Stimulated activated effector memory CD8-positive, alpha-beta T cell treated with anti-CD3 and anti-CD28 coated beads, Interleukin-12 subunit alpha, Interleukin-12 subunit beta, amount 100 ng/mL, for 72 hours (primary cell): ENCODE measurements at regions not wholly inside any gene's neighbourhood (a gene's known extent, or its start where the extent isn't known, plus 50 kb on each side); places are given as distances from the start of the nearest gene placed in this dataset.

Experiments used
- ATAC-seq: fragments of 150-1000 bp; cut with Tn5 transposase; 2 replicates; pipeline ENCODE4 v1.10.0; 2021
- DNase-seq, 2 donors: peaks; one replicate each; pipeline ENCODE4 v3.0.0; 2021 to 2022; ENCODE audit warnings: low spot score in 2 of 2
- H3K27ac Mint-ChIP-seq: one replicate; pipeline ENCODE4 v1.8.0; 2022; ENCODE audit warnings: mild to moderate bottlenecking, mixed read lengths
- H3K36me3 Mint-ChIP-seq: one replicate; pipeline ENCODE4 v1.8.0; 2022; ENCODE audit warnings: mild to moderate bottlenecking, mixed read lengths
- H3K4me1 Mint-ChIP-seq: one replicate; pipeline ENCODE4 v1.8.0; 2022; ENCODE audit warnings: mixed read lengths
- H3K4me3 Mint-ChIP-seq: one replicate; pipeline ENCODE4 v1.8.0; 2022; ENCODE audit warnings: mild to moderate bottlenecking, mixed read lengths
- H3K9me3 Mint-ChIP-seq: one replicate; pipeline ENCODE4 v1.8.0; 2022; ENCODE audit warnings: mixed read lengths

DNA sequence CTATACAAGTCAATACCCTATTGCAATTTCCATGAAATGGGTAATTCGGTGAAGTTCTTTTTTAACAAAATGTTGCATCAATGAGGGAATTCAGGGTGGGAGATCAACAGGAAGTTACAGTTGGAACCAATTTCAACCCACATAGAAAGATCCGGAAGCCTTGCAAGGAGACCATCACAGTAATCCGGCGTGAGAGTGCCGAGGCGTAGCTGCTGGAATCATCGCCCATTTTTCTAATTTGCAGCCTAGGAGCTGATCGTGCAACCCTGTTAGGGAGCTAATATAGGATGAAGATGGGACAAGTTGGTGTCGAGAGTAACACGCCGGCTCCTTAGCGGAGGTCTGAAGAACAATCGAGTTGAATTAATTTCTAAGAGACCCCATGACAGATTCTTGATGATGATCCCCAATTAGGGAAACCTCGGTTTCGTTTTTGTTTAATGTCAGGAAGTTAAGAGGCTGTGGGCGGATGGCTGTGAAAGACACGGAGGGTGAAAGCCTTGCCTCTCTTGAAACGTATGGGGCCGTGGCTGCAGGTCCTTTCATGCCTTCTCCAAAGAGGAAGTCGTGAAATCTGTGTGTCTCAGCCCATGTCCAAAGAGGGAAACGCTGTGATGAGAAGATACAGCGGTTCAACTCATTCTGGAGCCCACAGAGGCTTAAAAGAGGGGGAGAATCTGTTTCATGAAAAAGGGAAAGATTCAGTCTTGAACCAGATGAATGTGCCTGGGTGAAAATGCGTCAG is 51.2 kb upstream of the CARD11 start:
- Mint-ChIP-seq H3K36me3 (no peaks in the 10 kb centered on the region), H3K4me3 (peak overlapping the region; percentile 65), H3K9me3 (no peaks in the 10 kb centered on the region), H3K4me1 (peaks cover 59% of the 10 kb centered on the region), H3K27ac (peak overlapping the region; percentile 97)
- peak in 1 of 2 donors; percentile 71 for DNase-seq
- peak; percentile 64 for ATAC-seq

- ATAC-seq (no peak), DNase-seq (no peak)
- H3K4me3 Mint-ChIP-seq, result no peak overlapping the region
- no peaks in the 10 kb centered on the region for H3K36me3 Mint-ChIP-seq
- no peak overlapping the region for H3K27ac Mint-ChIP-seq
- no peaks in the 10 kb centered on the region for H3K9me3 Mint-ChIP-seq
- peaks cover 37% of the 10 kb centered on the region for H3K4me1 Mint-ChIP-seq
Observed at GRCh38 chr7:3097734-3098133, 54.1 kb upstream of the CARD11 start.

DNA sequence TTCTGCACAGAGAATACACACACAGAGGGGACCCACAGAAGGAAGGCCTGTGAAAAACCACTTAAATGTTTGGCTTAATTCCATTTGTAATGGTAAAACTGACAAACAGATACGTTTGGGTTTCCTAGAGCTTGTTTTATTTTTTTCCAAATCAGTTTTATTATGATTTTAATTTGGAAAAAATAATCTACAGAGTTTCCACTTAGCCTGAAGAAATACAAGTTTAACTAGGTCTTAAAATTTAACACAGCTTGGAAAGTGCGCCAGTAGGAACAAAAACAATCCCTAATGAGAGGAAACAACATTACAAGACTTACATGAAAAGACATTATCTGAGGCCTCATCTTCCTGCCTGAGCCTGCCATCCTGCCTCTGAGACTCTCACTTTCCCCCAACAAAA is 58.5 kb upstream of the CARD11 start:
- ATAC-seq (no peak), DNase-seq (no peak)
- Mint-ChIP-seq H3K9me3 (no peaks in the 10 kb centered on the region), H3K4me1 (peaks cover 48% of the 10 kb centered on the region), H3K27ac (no peak overlapping the region), H3K36me3 (no peaks in the 10 kb centered on the region), H3K4me3 (no peak overlapping the region)

DNA sequence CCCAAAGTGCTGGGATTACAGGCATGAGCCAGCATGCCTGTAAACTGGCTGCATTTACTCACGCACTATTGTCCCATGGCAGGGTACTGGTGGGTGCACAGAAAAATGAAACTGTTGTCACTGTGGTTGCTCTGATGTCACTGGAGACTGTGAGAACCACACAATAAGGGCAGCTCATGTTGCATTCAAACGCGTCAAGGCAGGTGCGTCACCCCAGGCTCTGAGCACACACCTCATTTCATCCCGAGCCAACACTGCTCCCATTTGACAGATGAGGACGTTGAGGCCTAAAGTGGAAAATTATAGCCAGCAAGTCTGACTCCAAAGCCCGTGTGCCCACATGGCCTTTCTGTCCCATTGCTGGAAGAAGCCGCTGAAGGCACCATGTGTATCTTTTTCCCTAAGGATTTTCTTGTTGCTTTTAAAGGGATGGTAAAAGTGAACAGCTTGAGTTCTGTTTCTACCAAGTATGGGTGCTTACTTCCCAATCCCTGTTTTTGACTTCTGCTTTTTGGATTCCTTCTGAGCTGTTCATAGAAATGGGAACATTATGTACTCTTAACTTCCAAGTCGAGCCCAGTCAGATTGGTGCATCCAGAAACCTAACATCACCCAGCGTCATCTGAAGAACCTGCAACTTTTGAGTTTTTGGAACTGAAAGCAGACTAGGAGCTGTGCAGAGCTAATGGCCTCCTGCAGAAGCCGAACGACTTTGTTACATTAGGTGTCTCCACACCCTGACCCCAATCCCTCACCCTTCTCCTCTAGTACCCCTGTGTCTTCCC is 60.1 kb upstream of the CARD11 start:
- Mint-ChIP-seq H3K36me3 (no peaks in the 10 kb centered on the region), H3K27ac (peak overlapping the region; percentile 93), H3K9me3 (no peaks in the 10 kb centered on the region), H3K4me1 (peaks cover 64% of the 10 kb centered on the region), H3K4me3 (no peak overlapping the region)
- DNase-seq (no peak), ATAC-seq (peak; percentile 46)

DNA sequence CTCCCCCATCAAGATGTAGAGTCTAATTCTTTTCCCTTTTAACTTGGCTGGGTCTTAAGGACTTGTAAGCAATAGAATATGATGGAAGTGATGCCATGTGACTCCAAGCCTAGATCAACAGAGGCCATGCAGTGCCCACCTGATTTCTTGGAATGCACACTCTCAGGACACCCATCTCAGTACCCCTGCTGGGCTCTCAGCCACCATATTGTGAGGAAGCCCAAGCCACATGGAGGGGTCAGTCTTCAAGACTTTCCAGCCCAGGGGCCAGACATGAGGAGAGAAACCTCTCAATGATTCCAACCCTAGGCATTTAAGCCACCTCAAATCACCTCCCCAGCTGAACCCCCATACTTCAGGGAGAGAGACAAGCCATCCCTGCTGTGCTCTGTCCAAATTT is 62.2 kb upstream of the CARD11 start:
- DNase-seq (no peak), ATAC-seq (no peak)
- H3K9me3 Mint-ChIP-seq, result no peaks in the 10 kb centered on the region
- no peaks in the 10 kb centered on the region for H3K36me3 Mint-ChIP-seq
- peak overlapping the region; percentile 57 for H3K4me3 Mint-ChIP-seq
- H3K27ac Mint-ChIP-seq, result peak overlapping the region; percentile 93
- peaks cover 70% of the 10 kb centered on the region for H3K4me1 Mint-ChIP-seq

DNA sequence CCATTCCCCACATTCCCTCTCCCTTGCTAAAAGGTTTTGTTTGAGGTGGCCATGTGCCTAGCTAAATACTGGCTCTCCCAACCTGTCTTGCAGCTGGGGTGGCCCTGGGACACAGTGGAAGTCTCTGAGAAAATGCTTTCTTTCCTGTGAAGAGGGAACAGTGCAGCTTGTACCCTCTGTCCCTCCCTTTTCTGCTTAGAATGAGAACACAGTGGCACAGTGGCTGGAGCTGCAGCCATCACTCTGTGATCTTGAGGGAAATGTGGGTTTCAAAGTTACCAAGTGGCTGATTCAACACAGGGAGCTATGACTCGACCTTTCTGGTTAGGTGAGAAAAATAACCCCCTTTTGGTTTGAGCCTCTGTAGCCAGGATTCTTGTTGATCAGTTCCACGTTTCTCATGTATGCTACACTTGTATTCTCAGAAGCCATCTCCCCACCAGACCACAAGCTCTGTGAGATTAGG is 62.7 kb upstream of the CARD11 start:
- H3K4me3 Mint-ChIP-seq, result peak overlapping the region; percentile 57

GRCh38 chr7:3107228-3107763 is 63.6 kb upstream of the CARD11 start:
- ATAC-seq (no peak), DNase-seq (no peak)
- H3K9me3 Mint-ChIP-seq, result no peaks in the 10 kb centered on the region
- peaks cover 83% of the 10 kb centered on the region for H3K4me1 Mint-ChIP-seq
- no peaks in the 10 kb centered on the region for H3K36me3 Mint-ChIP-seq
- H3K27ac Mint-ChIP-seq, result peak overlapping the region; percentile 93
- peak overlapping the region; percentile 57 for H3K4me3 Mint-ChIP-seq

More for the DNA sequence above, 62.7 kb upstream of the CARD11 start:
- no peaks in the 10 kb centered on the region for H3K36me3 Mint-ChIP-seq
- H3K27ac Mint-ChIP-seq, result peak overlapping the region; percentile 93
- peak; percentile 97 for ATAC-seq
- no peaks in the 10 kb centered on the region for H3K9me3 Mint-ChIP-seq
- DNase-seq, result peak in 1 of 2 donors; percentile 82
- H3K4me1 Mint-ChIP-seq, result peaks cover 76% of the 10 kb centered on the region

- Mint-ChIP-seq H3K4me3 (peak overlapping the region; percentile 57), H3K36me3 (no peaks in the 10 kb centered on the region)
Observed at GRCh38 chr7:3107889-3108570, 64.4 kb upstream of the CARD11 start.

DNA sequence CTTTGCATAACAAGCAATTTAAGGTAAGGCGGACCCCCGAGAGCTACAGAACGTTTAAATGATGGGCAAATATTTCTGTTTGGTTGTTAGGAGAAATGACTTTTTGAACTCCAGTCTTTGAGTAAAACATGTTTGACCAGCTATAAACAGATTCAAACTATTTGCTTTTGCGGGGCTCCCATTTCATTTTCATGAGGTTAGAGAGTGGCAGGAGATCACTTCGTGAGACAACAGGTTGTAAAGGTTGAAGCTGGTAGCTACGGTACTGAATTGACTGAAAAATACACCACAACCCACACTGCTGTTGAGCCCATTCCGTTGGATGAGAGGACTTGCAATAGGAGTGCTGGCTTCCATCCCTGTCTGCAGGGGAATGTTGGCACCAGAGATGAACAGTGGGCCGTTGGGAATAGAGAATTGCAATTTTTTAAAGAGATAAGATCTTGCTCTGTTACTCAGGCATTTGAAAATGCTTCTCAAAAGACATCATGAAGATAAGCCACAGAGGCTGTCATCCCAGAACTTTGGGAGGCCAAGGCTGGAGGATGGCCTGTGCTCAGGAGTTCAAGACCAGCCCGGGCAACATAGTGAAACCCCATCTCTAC is 65.7 kb upstream of the CARD11 start:
- no peak overlapping the region for H3K4me3 Mint-ChIP-seq
- no peak for DNase-seq
- H3K27ac Mint-ChIP-seq, result peak overlapping the region; percentile 93
- H3K9me3 Mint-ChIP-seq, result peaks cover 9% of the 10 kb centered on the region
- no peak for ATAC-seq
- peaks cover 86% of the 10 kb centered on the region for H3K4me1 Mint-ChIP-seq
- H3K36me3 Mint-ChIP-seq, result no peaks in the 10 kb centered on the region

More at GRCh38 chr7:3107889-3108570, 64.4 kb upstream of the CARD11 start:
- Mint-ChIP-seq H3K9me3 (peaks cover 3% of the 10 kb centered on the region), H3K27ac (peak overlapping the region; percentile 93), H3K4me1 (peaks cover 90% of the 10 kb centered on the region)
- ATAC-seq (no peak), DNase-seq (no peak)

GRCh38 chr7:3112479-3113134 is 68.9 kb upstream of the CARD11 start:
- DNase-seq (peak in 1 of 2 donors; percentile 77), ATAC-seq (peak; percentile 85)
- H3K4me1 Mint-ChIP-seq, result peaks cover 83% of the 10 kb centered on the region
- H3K4me3 Mint-ChIP-seq, result peak overlapping the region; percentile 50
- H3K36me3 Mint-ChIP-seq, result no peaks in the 10 kb centered on the region
- H3K9me3 Mint-ChIP-seq, result peaks cover 9% of the 10 kb centered on the region
- H3K27ac Mint-ChIP-seq, result peak overlapping the region; percentile 92

DNA sequence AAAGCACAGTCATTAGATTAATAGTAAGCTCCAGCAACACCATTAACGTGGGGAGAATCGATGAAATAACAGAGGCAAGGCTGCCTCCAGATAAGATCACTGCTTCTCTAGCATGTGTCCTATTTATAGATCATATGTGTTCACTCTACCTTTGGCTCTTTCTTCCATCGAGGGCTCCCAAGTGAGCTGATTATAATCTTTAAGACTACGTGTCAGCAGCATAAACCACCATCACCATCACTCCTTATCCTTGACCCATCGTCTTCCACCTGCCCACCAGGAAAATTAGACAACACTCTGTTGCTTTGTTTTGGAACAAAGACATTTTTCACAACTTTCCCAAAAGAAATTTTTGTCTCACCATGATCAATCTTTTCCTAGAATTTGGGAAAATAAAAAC is 71.2 kb upstream of the CARD11 start:
- peaks cover 74% of the 10 kb centered on the region for H3K4me1 Mint-ChIP-seq

DNA sequence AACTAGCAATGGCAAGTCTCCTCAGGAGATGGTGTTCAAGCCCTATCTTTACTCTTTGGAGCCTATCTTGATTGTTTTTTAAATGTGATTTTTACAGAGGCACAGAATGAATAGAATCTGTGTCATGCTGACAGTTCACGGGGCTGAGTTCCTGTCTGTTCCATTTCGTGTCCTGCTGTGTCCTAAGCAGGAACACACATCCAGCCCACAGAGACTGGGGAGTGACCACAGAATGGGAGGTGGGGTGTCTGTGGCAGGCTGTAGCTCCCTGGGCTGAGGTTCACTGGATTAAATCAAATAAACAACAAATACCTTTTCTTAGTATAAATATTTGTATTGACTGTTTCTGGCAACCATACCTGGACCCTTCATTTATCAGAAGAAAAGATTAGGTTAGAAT is 73.4 kb upstream of the CARD11 start:
- peak overlapping the region; percentile 35 for H3K4me3 Mint-ChIP-seq
- H3K36me3 Mint-ChIP-seq, result no peaks in the 10 kb centered on the region
- H3K9me3 Mint-ChIP-seq, result peaks cover 18% of the 10 kb centered on the region
- ATAC-seq (no peak), DNase-seq (no peak)
- H3K27ac Mint-ChIP-seq, result peak overlapping the region; percentile 83
- H3K4me1 Mint-ChIP-seq, result peaks cover 74% of the 10 kb centered on the region

More for the DNA sequence above, 71.2 kb upstream of the CARD11 start:
- DNase-seq (no peak), ATAC-seq (no peak)
- Mint-ChIP-seq H3K9me3 (peaks cover 9% of the 10 kb centered on the region), H3K27ac (no peak overlapping the region), H3K36me3 (no peaks in the 10 kb centered on the region), H3K4me3 (no peak overlapping the region)

GRCh38 chr7:3117488-3118231 is 74.0 kb upstream of the CARD11 start:
- Mint-ChIP-seq H3K4me3 (peak overlapping the region; percentile 35), H3K9me3 (peaks cover 19% of the 10 kb centered on the region), H3K36me3 (no peaks in the 10 kb centered on the region), H3K4me1 (peaks cover 68% of the 10 kb centered on the region), H3K27ac (peak overlapping the region; percentile 83)
- ATAC-seq (no peak), DNase-seq (no peak)
